Thyroid gland (tissue), 4 donors: ENCODE measurements at regions not wholly inside any gene's neighbourhood (a gene's known extent, or its start where the extent isn't known, plus 50 kb on each side); places are given as distances from the start of the nearest gene placed in this dataset.

Experiments
- CTCF ChIP-seq, 6 experiments: fragments of 200-600 bp in 3 of 6; fragments of 450-650 bp in 3 of 6; sonication (generic) in 3 of 6; IDR thresholded peaks; one replicate each; pipeline ENCODE4 v1.5.1; 2016 to 2019; ENCODE audit warnings: antibody characterized with exemption in 6 of 6, mild to moderate bottlenecking in 2 of 6, inconsistent platforms in 1 of 6, moderate library complexity in 1 of 6
- POLR2A ChIP-seq, 2 donors: fragments of 450-650 bp; IDR thresholded peaks; one replicate each; pipeline ENCODE4 v1.6.1; 2017; ENCODE audit warnings: antibody characterized with exemption in 2 of 2, mild to moderate bottlenecking in 2 of 2, moderate library complexity in 1 of 2

- no peak for TF ChIP-seq CTCF (IDR thresholded peaks at IDR 0.05)
- TF ChIP-seq POLR2A (IDR thresholded peaks at IDR 0.05): no peak
Observed at GRCh38 chr1:54463259-54464030, 57.3 kb upstream of the SSBP3 start.
